ENCODE measurements at regions not wholly inside any gene's neighbourhood (a gene's known extent, or its start where the extent isn't known, plus 50 kb on each side); places are given as distances from the start of the nearest gene placed in this dataset.

DNA sequence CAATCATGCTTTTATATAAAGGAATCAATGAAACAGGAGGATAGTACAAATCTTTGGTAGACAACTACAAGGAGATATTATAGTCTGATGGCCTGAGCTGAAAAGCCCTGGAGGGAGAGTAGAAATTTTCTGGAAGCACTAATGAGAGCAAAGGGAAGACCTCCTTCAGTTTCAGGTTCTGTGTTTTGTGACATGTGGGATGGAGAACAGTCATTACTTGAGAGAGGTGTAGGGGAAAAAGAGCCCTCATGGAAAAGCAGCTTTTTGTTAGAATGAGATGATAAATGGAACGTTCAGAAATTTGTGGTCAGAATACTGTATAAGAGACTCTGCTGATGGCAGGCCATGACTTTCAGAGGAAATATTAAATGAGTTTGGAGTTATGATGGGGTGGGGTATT lies 360.6 kb upstream of the MEF2C start:
- no peak for DNase-seq
- intact Hi-C loops (cut with micrococcal nuclease), result loop anchor here (5.0 kb wide), 1 partner anchor 49 kb away; no protein-coding TSS in a partner anchor
- H4K5ac ChIP-seq (ENCODE audit: low read depth, low read length), result no peak overlapping the region
- H2AFZ ChIP-seq (replicated peaks; ENCODE audit: low read length, poor library complexity), result no peak overlapping the region
- no peak overlapping the region for H4K8ac ChIP-seq (ENCODE audit: low read depth in 2 of 2, low read length in 2 of 2)
- no peak overlapping the region for H2BK120ac ChIP-seq (ENCODE audit: low read depth, low read length)
- H3K23ac ChIP-seq (ENCODE audit: low read depth, low read length), result no peak overlapping the region
- H3K9ac ChIP-seq (ENCODE audit: low read depth, low read length), result no peak overlapping the region
- H3K79me1 ChIP-seq (ENCODE audit: low read depth in 1 of 2, low read length in 2 of 2), result no peaks in the 10 kb centered on the region
- no peak overlapping the region for H3K56ac ChIP-seq (ENCODE audit: extremely low read depth, insufficient read depth, low read length)
- H3K9me3 ChIP-seq (ENCODE audit: control insufficient read depth, insufficient read depth, low read length), result no peaks in the 10 kb centered on the region
- no peak for ATAC-seq (ENCODE audit: low read depth)
- H2AK9ac ChIP-seq (replicated peaks; ENCODE audit: low read depth, low read length, poor library complexity), result no peak overlapping the region
- no peaks in the 10 kb centered on the region for H3K4me1 ChIP-seq (ENCODE audit: control insufficient read depth, insufficient read depth, low read length)
- H4K20me1 ChIP-seq (ENCODE audit: insufficient read depth, low read length), result no peaks in the 10 kb centered on the region
- H2AK5ac ChIP-seq (ENCODE audit: low read depth, low read length), result no peak overlapping the region
- no peak overlapping the region for H3K27ac ChIP-seq (ENCODE audit: insufficient read depth, low read length)
- POLR2A ChIA-PET (ENCODE audit: unreplicated experiment), result no interaction called here
- no peaks in the 10 kb centered on the region; the same call in 1 of the 2 replicates for H3K27me3 ChIP-seq (ENCODE audit: control insufficient read depth, insufficient read depth, low read length)
- no peak overlapping the region for H3K4me3 ChIP-seq (ENCODE audit: insufficient read depth, low read depth, low read length)
- no peak overlapping the region for H3K14ac ChIP-seq (replicated peaks; ENCODE audit: low read depth, low read length)
- no peak overlapping the region for H3K18ac ChIP-seq (ENCODE audit: low read depth, low read length)
- CTCF ChIA-PET, result no interaction called here
- BruUV-seq (replicated peaks), result no TSS peak
- H2BK15ac ChIP-seq (ENCODE audit: low read depth, low read length), result no peak overlapping the region
- H4K91ac ChIP-seq (ENCODE audit: insufficient read depth, low read depth, low read length), result no peak overlapping the region
- in situ Hi-C loops (cut with MboI; ENCODE audit: low sequenced_read_pairs), result no loop called here
- H3K9me1 ChIP-seq (ENCODE audit: insufficient read depth, low read length), result no peaks in the 10 kb centered on the region
- 100% methylated on average over 1 of the region's 1 CpG; no CpG with 5 or more reads in 1 of the 2 experiments for WGBS, 2 experiments (ENCODE audit: extremely low coverage in 2 of 2, insufficient read length in 1 of 2)
- dilution Hi-C loops (cut with HindIII; ENCODE audit: low sequenced_read_pairs, unreplicated experiment), result no loop called here
- no peak overlapping the region for H2BK20ac ChIP-seq (ENCODE audit: low read depth, low read length)
- TF ChIP-seq CEBPB (IDR thresholded peaks at IDR 0.05; ENCODE audit: low read depth, low read length) (no peak), CHD1 (IDR thresholded peaks at IDR 0.05; ENCODE audit: low read depth, low read length) (no peak), FOS (IDR thresholded peaks at IDR 0.05; ENCODE audit: low read depth, low read length) (no peak), SMC3 (IDR thresholded peaks at IDR 0.05; ENCODE audit: low read depth, low read length) (no peak), NFE2L2 (IDR thresholded peaks at IDR 0.05; ENCODE audit: low read depth, low read length) (no peak), BHLHE40 (IDR thresholded peaks at IDR 0.05; ENCODE audit: low read depth, low read length) (no peak), CTCF (conservative IDR thresholded peaks at IDR 0.05; ENCODE audit: low read depth, low read length) (no peak), RAD21 (IDR thresholded peaks at IDR 0.05; ENCODE audit: low read length) (no peak), MAZ (IDR thresholded peaks at IDR 0.05; ENCODE audit: borderline replicate concordance, low read depth, low read length) (no peak), MAFK (IDR thresholded peaks at IDR 0.05; ENCODE audit: low read depth, low read length) (no peak), MXI1 (IDR thresholded peaks at IDR 0.05; ENCODE audit: borderline replicate concordance, low read depth, low read length) (no peak), RCOR1 (IDR thresholded peaks at IDR 0.05; ENCODE audit: insufficient replicate concordance, low read length) (no peak), RFX5 (IDR thresholded peaks at IDR 0.05; ENCODE audit: low read depth, low read length) (no peak)
- TF ChIP-seq, protein P1, sequence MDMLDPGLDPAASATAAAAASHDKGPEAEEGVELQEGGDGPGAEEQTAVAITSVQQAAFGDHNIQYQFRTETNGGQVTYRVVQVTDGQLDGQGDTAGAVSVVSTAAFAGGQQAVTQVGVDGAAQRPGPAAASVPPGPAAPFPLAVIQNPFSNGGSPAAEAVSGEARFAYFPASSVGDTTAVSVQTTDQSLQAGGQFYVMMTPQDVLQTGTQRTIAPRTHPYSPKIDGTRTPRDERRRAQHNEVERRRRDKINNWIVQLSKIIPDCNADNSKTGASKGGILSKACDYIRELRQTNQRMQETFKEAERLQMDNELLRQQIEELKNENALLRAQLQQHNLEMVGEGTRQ (IDR thresholded peaks at IDR 0.05; ENCODE audit: low read depth, low read length), result no peak
- TF ChIP-seq, protein P2, sequence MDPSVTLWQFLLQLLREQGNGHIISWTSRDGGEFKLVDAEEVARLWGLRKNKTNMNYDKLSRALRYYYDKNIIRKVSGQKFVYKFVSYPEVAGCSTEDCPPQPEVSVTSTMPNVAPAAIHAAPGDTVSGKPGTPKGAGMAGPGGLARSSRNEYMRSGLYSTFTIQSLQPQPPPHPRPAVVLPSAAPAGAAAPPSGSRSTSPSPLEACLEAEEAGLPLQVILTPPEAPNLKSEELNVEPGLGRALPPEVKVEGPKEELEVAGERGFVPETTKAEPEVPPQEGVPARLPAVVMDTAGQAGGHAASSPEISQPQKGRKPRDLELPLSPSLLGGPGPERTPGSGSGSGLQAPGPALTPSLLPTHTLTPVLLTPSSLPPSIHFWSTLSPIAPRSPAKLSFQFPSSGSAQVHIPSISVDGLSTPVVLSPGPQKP (IDR thresholded peaks at IDR 0.05; ENCODE audit: borderline replicate concordance, low read depth, low read length), result no peak
- no peaks in the 10 kb centered on the region for H3K36me3 ChIP-seq (ENCODE audit: control insufficient read depth, insufficient read depth, low read length)
- H2BK5ac ChIP-seq (ENCODE audit: low read depth, low read length, poor library complexity, severe bottlenecking), result no peak overlapping the region
- H3K4me2 ChIP-seq (ENCODE audit: low read depth, low read length), result no peak overlapping the region
- no peak overlapping the region for H3K4ac ChIP-seq (ENCODE audit: low read depth, low read length)
